Coronary artery (tissue), 2 donors: ENCODE measurements at regions not wholly inside any gene's neighbourhood (a gene's known extent, or its start where the extent isn't known, plus 50 kb on each side); places are given as distances from the start of the nearest gene placed in this dataset.

Experiments used
- DNase-seq: peaks from one replicate; pipeline ENCODE4 v3.0.0-alpha.2; 2017; ENCODE audit warnings: low spot score
- H3K27ac ChIP-seq, 2 donors: fragments of 200-600 bp; sonication (generic); one replicate each; pipeline ENCODE4 v1.5.1; 2016 to 2019
- H3K4me3 ChIP-seq: fragments of 200-600 bp; sonication (generic); 2 replicates; pipeline ENCODE4 v1.5.1; 2016; ENCODE audit warnings: mild to moderate bottlenecking, moderate library complexity
- CTCF ChIP-seq: fragments of 200-600 bp; sonication (generic); IDR thresholded peaks from one replicate; pipeline ENCODE4 v1.5.1; 2019; ENCODE audit warnings: antibody characterized with exemption

- no peak for DNase-seq
- Histone ChIP-seq H3K4me3 (no peak overlapping the region), H3K27ac (no peak overlapping the region)
- no peak for TF ChIP-seq CTCF
These were observed 87.8 kb downstream of the KLF12 start for GRCh38 chr13:74046431-74046830.

GRCh38 chr13:74045583-74045982, 88.6 kb downstream of the KLF12 start:
- TF ChIP-seq CTCF = no peak

GRCh38 chr13:74043237-74043636, 91.0 kb downstream of the KLF12 start:
- Histone ChIP-seq H3K4me3 (no peak overlapping the region), H3K27ac (no peak overlapping the region)
- no peak for DNase-seq
- no peak for TF ChIP-seq CTCF

More at GRCh38 chr13:74045583-74045982, 88.6 kb downstream of the KLF12 start:
- no peak for DNase-seq
- H3K27ac ChIP-seq = no peak overlapping the region
- H3K4me3 ChIP-seq = no peak overlapping the region

GRCh38 chr13:74040200-74040599, 94.0 kb downstream of the KLF12 start:
- Histone ChIP-seq H3K27ac (no peak overlapping the region), H3K4me3 (no peak overlapping the region)
- no peak for TF ChIP-seq CTCF
- no peak for DNase-seq

GRCh38 chr13:74039667-74040066, 94.5 kb downstream of the KLF12 start:
- H3K4me3 ChIP-seq = no peak overlapping the region
- H3K27ac ChIP-seq = no peak overlapping the region
- DNase-seq = no peak
- no peak for TF ChIP-seq CTCF

GRCh38 chr13:74039154-74039553, 95.0 kb downstream of the KLF12 start:
- DNase-seq = no peak
- H3K27ac ChIP-seq = no peak overlapping the region

More at GRCh38 chr13:74039154-74039553, 95.0 kb downstream of the KLF12 start:
- no peak for TF ChIP-seq CTCF
- no peak overlapping the region for H3K4me3 ChIP-seq
